Fibroblast of pulmonary artery (primary cell): ENCODE measurements at regions not wholly inside any gene's neighbourhood (a gene's known extent, or its start where the extent isn't known, plus 50 kb on each side); places are given as distances from the start of the nearest gene placed in this dataset.

Source experiments
- DNase-seq: peaks from one replicate; pipeline ENCODE4 v3.0.0-alpha.2; 2010; ENCODE audit warnings: low read depth
- H3K4me3 ChIP-seq: replicated peaks from 2 replicates; pipeline ENCODE4 v1.5.1; 2011; ENCODE audit warnings: low read depth, mild to moderate bottlenecking, control low read depth, low read length, moderate library complexity
- CTCF ChIP-seq: IDR thresholded peaks from 2 replicates; pipeline ENCODE4 v1.5.1; 2011; ENCODE audit warnings: mild to moderate bottlenecking, control low read depth, low read length, inconsistent platforms; ENCODE audit errors: missing control alignments

- H3K4me3 ChIP-seq = no peak overlapping the region
- no peak for TF ChIP-seq CTCF
Measured at GRCh38 chr13:40290758-40291157, 375.7 kb downstream of the FOXO1 start.

GRCh38 chr13:40292108-40292507, 374.3 kb downstream of the FOXO1 start:
- no peak overlapping the region for H3K4me3 ChIP-seq
- no peak for DNase-seq
- TF ChIP-seq CTCF = no peak

More at GRCh38 chr13:40290758-40291157, 375.7 kb downstream of the FOXO1 start:
- DNase-seq = no peak

GRCh38 chr13:40292536-40292935, 373.9 kb downstream of the FOXO1 start:
- H3K4me3 ChIP-seq = no peak overlapping the region
- DNase-seq = no peak
- TF ChIP-seq CTCF = no peak

GRCh38 chr13:40302351-40302750, 364.1 kb downstream of the FOXO1 start:
- H3K4me3 ChIP-seq = no peak overlapping the region
- no peak for TF ChIP-seq CTCF
- no peak for DNase-seq

GRCh38 chr13:40304391-40304790, 362.1 kb downstream of the FOXO1 start:
- H3K4me3 ChIP-seq = no peak overlapping the region
- no peak for TF ChIP-seq CTCF
- no peak for DNase-seq

GRCh38 chr13:40306817-40307216, 359.6 kb downstream of the FOXO1 start:
- no peak overlapping the region for H3K4me3 ChIP-seq
- no peak for DNase-seq
- TF ChIP-seq CTCF = no peak

- no peak for DNase-seq
- no peak overlapping the region for H3K4me3 ChIP-seq
- TF ChIP-seq CTCF = no peak
Measured at GRCh38 chr13:40309881-40310280, 356.6 kb downstream of the FOXO1 start.
